GM20000 (cell line): ENCODE measurements at regions not wholly inside any gene's neighbourhood (a gene's known extent, or its start where the extent isn't known, plus 50 kb on each side); places are given as distances from the start of the nearest gene placed in this dataset.
"Not testable (repeated sequence)": the region's sequence is repeated elsewhere in the genome, so short reads cannot be mapped to it uniquely, and the experiment has no call there.

Source experiments
- DNase-seq: peaks from one replicate; pipeline ENCODE4 v3.0.0; 2012; ENCODE audit warnings: low spot score
- TF ChIP-seq, protein P1 (sequence below): IDR thresholded peaks from 2 replicates; pipeline ENCODE4 v1.5.1; 2012; ENCODE audit warnings: mild to moderate bottlenecking, control low read depth; ENCODE audit errors: extremely low read depth, missing control alignments

DNA sequence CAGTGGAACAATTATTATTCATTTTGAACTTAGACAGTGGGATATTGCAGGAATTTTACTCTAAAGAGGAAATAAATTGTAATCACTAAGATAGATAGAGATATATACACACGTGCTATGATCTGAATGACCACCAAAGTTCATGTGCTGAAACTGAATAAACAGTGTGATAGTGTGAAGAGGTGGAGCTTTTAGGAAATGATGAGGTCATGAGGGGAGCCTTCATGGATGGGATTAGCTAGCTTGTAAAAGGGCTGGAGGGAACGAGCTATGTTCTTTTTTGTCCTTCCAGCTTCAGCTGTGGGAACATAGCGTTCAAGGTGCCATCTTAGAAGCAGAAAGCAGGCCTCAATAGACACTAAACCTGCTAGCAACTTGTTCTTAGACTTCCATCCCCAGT lies 191.5 kb upstream of the LRIG3 start:
- TF ChIP-seq, protein P1, sequence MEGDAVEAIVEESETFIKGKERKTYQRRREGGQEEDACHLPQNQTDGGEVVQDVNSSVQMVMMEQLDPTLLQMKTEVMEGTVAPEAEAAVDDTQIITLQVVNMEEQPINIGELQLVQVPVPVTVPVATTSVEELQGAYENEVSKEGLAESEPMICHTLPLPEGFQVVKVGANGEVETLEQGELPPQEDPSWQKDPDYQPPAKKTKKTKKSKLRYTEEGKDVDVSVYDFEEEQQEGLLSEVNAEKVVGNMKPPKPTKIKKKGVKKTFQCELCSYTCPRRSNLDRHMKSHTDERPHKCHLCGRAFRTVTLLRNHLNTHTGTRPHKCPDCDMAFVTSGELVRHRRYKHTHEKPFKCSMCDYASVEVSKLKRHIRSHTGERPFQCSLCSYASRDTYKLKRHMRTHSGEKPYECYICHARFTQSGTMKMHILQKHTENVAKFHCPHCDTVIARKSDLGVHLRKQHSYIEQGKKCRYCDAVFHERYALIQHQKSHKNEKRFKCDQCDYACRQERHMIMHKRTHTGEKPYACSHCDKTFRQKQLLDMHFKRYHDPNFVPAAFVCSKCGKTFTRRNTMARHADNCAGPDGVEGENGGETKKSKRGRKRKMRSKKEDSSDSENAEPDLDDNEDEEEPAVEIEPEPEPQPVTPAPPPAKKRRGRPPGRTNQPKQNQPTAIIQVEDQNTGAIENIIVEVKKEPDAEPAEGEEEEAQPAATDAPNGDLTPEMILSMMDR = no peak
- no peak for DNase-seq

DNA sequence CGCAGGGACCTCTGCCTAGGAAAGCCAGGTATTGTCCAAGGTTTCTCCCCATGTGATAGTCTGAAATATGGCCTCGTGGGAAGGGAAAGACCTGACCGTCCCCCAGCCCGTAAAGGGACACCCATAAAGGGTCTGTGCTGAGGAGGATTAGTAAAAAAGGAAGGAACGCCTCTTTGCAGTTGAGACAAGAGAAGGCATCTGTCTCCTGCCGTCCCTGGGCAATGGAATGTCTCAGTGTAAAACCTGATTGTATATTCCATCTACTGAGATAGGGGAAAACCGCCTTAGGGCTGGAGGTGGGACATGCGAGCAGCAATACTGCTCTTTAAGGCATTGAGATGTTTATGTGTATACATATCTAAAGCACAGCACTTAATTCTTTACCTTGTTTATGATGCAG lies 188.2 kb upstream of the LRIG3 start:
- DNase-seq = not testable (repeated sequence)

DNA sequence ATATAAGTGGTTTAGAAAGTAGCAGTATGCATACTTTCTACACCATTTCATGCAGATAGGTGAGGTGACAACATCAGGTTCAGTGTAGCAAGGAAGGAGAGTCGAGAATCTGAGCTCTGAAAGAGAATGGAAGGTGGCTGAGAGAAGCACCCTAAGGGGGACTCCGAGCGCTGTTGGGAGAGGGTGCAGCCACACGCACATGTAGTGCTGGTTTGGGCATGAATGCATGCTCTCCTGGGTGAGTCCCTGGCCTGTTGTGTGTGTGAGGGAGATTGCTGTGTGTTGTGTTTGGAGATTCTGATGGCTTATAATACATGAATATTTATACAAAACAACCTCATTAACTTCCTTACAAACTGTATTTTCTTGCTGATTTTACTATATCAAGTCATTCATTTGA lies 180.3 kb upstream of the LRIG3 start:
- DNase-seq = no peak
- TF ChIP-seq, protein P1 = no peak

DNA sequence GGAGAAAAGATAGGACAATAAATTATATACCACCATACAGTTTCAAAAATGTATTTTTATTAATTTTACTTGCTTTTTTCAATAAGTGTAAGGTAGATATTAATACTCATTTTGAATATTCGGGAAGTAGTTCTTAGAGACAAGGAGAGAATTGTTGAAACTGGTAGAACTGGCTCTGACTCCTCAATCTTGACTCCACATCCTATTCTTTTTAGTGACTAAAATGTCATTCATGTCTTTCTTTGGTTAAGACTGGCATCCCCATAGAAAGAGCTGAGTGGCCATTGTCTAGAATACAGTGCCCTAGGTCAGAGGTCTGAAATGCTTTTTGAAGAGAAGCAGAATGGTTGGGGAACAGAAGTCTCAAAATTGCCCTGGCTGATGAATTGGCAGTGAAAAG lies 177.6 kb upstream of the LRIG3 start:
- TF ChIP-seq, protein P1 = no peak
- no peak for DNase-seq

DNA sequence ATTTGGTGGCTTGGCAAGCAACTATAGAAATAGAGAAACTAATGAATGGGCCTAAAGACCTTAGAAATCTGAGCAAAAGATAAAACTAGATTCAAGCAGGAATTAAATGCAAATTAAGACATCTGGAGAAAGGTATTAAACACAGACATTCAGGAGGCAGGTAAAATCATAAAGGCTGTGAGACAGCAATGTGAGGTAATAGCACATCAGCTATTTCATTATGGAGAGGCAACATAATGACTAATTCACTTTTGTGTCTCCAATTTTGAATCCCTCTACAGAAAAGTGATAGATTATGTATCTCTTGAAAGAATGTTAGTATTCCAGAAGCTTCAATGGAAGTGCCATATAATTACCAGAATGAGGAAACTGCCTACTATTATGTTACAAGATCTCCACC lies 175.9 kb upstream of the LRIG3 start:
- TF ChIP-seq, protein P1 = no peak
- DNase-seq = no peak

DNA sequence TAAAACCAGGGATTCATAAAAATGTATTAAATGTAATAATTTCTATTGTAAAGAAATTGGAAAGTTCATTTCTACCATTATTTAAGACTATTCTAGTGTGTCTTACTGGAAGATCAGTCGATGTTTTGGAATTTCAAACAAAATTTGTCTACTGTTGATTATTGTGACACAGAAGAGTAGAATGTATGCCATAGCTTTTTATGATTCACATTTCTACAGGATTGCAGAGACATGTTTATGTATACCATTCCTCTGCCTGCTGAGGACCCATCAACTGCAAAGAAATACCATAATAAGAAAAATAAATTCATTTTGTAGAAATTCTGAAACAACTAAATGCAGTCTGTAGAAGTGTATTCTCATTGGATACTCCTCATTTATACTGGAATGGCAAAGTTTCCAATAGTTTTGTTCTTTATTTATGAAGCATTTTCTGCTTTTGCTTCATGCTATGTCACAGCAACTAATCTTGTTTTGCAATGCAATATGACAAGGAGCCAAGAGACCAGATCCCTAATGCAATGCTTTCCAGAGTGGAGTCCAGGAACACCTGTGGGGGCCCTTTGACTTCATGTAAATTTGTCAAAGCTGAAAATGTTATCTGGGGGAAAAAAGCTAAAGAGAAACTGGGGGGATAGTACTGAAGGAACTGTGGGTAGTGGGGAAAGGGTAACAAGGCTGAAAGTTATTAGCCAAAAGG lies 172.9 kb upstream of the LRIG3 start:
- TF ChIP-seq, protein P1 = no peak
- no peak for DNase-seq

DNA sequence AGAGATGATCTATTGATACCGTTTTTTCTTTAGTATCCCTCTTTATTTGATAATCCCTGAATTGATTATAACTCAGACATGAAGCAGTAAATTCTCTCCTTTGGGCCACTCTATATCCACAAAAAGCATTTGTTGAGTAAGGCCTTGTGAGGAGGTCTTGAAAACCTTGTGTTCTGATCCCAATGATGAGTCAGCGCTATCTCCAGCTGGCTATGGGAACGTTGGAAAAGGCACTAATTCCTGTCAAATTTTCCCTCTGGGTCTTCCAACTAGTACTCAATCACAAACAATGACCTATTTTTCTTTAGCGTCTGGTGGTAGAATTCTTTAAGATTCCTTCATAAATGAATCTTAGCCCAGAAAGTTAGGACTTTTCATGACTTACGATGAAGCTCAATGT lies 168.4 kb upstream of the LRIG3 start:
- TF ChIP-seq, protein P1 = no peak
- no peak for DNase-seq

DNA sequence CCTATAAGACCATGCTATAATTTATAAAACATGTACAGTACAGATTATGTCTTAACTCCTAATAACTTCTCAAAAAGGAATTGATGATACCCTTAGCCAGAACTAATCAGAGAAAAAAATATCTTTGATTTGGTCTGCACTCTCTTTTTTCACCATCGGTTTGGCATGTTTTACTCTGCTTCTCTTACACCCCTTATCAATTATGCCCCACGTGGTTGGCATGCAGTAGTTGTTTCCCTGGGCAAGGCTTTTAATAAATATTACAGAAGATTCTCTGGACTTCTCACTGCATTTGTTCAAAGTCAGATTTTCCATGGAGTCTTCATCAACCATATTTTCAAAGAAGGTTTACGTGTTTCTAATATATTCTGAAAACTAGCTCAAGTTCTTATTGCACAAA lies 167.4 kb upstream of the LRIG3 start:
- DNase-seq = no peak
- TF ChIP-seq, protein P1 = no peak
